Bone marrow (tissue), 2 donors: ENCODE measurements at regions not wholly inside any gene's neighbourhood (a gene's known extent, or its start where the extent isn't known, plus 50 kb on each side); places are given as distances from the start of the nearest gene placed in this dataset.

Experiments used
- DNase-seq, 2 donors: peaks; one replicate each; lab custom pipeline; 2025; lab: John Stamatoyannopoulos, UW

DNA sequence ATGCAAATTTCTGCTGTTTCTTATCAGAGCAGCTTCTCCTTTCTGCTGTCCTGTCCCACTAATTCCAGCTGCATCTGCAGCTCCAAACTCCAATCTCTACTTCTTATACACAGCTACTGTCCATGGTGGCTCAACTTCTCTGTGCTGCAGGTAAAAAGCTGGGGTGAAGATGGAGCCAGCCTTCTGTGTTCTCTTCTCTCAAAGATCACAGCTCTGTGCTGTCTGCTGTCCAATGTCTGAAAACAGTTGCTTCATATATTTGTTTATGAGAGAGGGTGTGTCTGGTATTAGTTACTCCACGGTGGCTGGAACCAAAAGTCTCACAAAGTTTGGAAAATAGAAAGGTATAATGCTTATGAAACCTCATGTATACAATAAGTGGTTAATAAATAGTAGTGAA lies 445.8 kb upstream of the TBX3 start:
- DNase-seq, result no peak

GRCh38 chr12:115121053-115121452 lies 437.1 kb upstream of the TBX3 start:
- DNase-seq, result no peak

DNA sequence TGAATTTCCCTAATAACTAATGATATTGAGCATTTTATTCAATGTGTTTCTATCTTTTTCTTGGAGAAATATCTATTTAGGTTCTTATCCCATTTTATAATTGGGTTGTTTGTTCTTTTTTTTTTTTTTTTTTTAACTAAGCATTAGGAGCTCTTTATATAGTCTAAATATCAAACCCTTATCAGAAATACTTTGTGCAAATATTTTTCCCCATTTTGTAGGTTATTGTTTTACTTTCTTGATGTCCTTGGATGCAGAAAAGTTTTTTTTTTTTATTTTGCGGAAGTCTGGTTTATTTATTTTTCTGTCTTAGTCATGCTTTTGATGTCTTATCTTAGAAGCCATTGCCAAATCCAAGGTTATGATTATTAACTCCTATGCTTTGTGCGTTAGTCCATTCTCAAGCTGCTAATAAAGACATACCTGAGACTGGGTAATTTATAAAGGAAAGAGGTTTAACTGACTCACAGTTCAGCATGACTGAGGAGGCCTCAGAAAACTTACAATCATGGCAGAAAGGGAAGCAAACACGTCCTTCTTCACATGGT lies 434.3 kb upstream of the TBX3 start:
- DNase-seq, result no peak

GRCh38 chr12:115114140-115114539 lies 430.2 kb upstream of the TBX3 start:
- no peak for DNase-seq

DNA sequence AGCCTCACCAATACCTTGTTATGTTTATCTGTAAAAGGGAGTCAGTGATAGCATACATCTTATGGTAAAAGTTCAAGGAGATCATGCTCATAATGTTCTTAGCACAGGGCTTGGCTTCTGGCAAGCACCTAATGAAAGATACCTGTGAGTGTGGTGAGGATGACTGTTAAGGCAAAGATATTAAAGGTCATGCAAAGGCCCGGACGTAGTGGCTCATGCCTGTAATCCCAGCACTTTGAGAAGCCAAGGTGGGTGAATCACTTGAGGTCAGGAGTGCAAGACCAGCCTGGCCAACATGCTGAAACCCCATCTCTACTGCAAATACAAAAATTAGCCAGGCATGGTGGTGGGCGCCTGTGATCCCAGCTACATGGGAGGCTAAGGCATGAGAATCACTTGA lies 425.9 kb upstream of the TBX3 start:
- no peak for DNase-seq

- no peak for DNase-seq
Measured at GRCh38 chr12:115108129-115109100, 424.4 kb upstream of the TBX3 start.

DNA sequence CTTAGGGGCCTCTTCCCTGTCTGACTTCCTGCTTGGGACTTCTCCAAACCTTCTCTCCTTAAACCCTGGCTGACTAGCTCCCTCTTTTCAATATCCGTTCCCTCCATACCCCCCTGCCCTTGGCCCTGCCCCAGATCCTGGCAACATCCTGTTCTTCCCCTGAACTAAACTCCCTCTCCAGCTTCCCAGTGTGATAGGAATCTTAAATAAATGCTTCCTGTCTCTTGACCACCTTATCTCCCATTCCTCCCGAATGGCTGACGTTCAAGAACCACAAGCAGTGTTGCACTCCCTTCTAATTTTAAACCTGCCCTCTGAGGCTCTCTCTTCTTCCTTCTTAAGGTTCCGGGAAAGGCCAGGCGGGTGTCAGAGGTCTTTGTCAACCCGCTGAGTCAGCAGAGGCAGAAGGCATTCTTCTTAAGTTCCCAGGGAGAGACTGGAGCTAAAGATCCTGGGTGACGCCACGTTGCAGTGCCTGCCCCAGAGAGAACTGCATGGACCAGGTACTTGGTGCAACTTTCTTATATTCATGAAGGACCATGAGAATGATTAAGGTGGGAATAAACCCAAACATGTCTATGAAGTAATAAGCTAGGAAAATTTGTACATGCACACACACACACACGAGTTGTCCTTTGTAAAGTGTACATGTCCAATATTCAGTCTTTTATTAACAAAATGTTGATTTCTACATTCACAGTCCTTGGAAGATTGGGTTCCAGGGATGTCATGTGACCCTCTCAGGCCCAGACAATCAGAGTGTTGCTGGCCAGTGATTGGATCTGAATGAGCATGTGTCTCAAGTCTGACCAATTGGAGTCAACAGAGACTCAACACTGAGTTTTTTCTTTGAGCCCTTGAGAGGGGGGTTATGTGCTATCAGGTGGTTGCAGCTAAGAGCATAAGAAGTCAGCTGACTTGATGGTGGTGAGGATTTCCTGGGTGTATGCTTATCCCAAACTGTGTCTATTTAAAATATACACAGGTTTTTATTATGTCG lies 420.2 kb upstream of the TBX3 start:
- DNase-seq, result no peak

DNA sequence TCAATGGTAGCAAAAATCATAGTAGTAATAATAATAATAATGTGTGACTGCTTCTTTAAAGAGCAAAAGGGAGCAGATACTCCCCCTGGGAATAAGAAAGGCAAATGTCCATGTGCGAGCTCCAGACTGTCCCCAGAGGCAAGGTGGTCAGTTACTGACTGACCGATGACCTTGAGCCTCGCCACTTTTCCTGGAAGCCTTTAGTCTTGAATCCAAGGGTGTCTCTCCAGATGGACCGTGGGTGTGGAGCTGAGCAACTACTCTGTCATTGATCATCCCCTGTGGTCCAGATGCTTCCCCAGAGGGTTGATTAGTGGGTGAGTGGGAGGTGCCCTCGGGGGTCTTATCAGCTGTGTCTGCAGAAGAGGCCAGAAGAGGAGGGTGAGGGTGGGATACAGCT lies 418.5 kb upstream of the TBX3 start:
- no peak for DNase-seq

DNA sequence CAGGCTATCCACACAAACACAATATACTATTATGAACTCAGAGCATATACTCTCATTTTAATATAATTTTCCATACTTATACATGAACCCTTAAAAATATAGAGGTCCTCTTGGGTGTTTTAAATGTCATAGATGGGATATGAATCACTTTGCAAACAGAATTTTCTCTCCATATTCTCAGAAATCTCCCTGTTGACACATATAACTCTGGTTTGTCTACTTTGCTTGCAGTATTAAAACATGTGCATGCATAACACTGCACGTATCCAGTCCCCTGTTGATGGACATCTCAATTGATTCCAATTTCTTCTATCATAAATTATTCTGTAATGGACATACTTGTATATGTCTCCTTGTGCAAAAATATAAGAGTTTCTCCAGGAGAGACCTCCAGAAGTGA lies 417.5 kb upstream of the TBX3 start:
- no peak for DNase-seq

DNA sequence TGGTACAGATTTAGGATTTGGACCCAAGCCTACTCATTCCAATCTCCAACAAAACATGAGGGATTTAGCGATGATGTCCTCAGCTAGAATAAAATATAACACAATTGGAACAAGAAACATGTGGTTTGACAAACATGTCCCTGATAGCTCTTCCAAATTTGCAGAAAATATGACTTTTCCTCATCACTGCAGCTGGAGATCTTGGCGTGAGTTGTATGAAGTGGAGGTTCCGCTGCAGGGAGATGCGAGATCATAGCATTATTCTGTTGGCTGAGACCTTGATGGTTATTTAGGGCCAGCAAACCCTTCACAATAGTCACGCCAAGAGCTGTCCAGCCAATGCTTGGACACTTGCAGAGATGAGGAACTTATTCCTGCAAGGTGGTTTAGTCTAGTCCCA lies 413.4 kb upstream of the TBX3 start:
- DNase-seq, result no peak

DNA sequence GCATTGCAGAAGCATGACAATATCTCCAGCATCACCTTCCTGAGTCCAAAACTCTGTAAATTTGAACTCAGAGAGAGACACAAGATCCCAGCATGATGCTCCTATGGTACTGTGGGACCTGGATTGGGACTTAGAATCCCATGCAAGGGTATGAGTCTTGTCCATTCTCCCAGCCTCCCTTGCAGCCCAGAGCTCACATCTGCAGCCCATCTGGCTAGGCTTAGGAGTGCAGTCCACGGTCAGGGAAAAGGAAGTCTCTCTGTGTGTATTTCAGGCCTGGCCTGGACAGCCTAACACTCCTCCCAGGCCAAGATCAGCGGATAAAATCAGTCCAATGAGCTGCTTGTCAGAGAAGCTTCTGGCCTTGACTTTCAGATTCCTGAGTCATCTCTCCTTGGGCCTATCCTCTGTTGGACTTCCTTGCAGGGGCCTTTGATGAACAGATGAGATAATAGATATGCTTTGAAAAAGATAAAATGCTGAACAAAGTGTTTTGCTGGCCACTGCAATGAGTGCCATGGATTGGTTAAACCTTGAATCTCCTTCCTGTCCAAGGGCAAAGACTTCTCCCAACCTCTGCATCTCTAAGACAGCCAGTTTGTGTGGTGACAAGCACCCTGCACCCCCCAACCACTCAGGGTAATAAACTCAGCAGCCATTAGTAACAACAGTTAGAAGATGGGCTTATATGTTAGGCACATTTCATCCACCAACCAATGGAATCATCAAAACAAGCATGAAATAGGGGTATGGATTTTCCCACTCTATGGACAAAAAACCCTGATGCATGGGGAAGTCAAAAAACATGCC lies 412.8 kb upstream of the TBX3 start:
- no peak for DNase-seq

- no peak for DNase-seq
Measured at GRCh38 chr12:115095073-115095748, 411.2 kb upstream of the TBX3 start.

DNA sequence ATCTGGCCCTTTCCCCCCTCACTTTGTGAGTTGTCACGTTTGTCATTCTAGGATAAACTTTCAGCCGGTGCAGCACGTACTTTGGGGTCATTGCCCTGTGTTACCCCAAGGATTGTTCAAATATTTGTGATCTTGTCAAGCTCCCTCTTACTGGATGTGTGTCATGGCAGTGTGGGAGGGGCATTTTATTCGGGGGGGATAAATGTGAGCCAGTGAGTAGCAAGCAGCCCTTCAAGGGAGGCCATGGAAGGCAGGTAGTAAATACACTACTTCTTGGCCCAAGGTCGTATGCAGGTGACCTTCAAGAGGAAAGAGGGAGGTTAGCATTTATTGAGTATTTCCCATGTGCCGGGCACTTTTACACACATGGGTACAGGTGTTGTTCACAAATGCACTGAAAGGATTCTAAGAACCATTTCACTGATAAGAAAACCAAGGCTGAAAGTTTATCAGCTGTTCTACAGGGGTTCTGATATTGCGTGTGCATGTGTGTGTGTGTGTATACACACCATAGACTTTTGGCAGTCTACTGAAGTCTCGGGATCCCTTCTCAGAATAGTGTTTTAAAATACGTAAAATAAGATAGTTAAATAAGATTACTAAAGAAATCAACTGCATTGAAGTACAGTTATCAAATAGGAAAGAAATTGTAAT lies 410.3 kb upstream of the TBX3 start:
- DNase-seq, result no peak

DNA sequence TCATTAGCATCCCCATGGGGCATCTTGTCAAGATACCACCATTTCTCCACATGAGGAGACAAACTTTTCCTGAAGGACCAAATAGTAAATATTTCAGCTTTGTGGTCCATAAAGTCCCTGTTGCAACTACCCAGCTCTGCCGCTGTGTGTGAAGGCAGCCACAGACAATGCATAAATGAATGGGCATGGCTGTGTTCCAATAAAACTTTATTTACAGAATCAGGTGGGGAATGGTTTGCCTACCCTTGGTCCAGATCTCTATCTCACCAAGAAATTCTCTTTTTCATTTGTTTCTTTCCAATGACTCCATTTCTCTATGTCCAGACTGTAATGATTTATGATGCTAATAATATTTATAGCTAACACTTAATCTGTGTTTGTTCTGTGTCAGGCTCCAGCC lies 409.3 kb upstream of the TBX3 start:
- no peak for DNase-seq

- DNase-seq, result no peak
Measured at GRCh38 chr12:115090783-115091182, 406.8 kb upstream of the TBX3 start.

DNA sequence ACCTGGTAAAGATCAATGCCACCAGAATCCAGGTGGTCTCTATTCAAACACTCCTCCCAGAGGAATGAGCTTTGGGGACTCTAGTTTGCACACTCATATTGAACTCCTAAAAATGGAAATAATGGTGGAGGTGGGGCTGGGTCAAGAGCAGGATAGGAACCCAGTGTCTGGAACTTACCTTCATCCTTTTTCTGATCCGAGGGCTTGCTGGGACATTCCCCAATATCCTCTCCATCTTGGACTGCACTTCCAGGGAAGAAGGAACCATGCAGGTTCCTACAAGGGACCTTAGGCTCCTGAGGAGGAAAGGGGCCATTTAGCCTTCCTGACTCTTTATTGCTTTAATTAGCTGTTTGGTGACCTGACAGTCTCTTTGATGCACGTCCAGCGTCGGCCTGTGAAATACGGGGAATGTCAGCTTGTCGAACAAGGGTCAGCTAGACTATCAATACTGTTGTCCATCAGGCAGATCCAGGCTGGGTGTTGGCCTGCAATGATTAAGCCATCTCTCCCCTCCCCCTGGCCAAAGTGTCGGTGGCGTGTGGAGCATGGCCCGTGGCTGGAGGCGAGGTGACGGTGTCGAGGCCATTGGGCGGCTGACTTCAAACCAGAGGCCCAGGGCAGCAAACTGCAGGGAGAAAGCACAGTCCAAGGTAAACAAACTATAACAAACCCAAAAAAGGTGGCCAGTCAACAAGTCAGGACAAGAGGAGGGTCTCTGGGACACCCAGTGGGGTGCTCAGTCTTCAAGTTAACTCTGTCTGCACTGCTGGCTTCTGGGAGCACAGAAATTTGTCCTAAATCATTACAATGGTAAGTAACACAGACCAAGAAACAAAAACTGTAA lies 405.2 kb upstream of the TBX3 start:
- no peak for DNase-seq

- DNase-seq, result no peak
Measured at GRCh38 chr12:115088328-115088994, 404.5 kb upstream of the TBX3 start.

DNA sequence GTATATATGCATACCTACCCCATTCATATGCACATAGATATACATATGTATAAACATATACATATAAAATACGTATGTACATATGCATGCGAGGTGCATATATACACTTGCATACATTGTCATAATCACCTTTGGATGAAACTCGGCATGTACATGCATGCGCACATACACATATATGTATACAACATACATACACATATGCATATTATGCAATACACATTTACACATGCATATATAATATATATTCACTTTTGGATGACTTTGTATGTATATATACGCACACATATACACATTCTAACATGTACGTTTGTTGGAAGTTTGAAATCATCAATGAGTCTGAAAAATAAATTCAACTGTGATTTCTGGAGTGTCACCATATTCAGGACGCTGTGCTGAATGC lies 401.6 kb upstream of the TBX3 start:
- DNase-seq, result no peak

DNA sequence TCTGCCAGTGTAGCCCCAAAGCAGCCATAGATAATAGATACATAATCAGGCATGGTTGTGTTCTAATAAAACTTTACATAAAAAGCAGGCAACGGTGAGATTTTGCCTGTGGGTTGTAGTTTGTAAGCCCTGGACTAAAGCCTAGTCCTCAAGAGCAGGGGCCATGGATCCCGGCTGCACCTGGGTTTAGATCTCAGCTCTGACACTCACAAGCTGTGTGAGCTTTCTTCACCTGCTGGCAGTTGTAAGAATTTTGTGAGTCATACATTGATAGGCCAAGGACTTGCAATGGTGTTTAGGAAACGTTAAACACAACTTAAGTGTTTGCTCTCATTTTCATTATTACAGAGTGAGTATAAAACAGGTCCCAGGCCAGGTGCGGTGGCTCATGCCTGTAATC lies 395.8 kb upstream of the TBX3 start:
- no peak for DNase-seq
